HepG2 (cell line): ENCODE measurements at regions not wholly inside any gene's neighbourhood (a gene's known extent, or its start where the extent isn't known, plus 50 kb on each side); places are given as distances from the start of the nearest gene placed in this dataset.

Source experiments
- CTCF ChIP-seq: sonication (generic); formaldehyde crosslinking; IDR thresholded peaks from 2 replicates; pipeline ENCODE4 v1.5.0; 2020; ENCODE audit warnings: mild to moderate bottlenecking, missing genetic modification reagents, moderate library complexity
- SIN3B ChIP-seq: fragments of 150-350 bp; IDR thresholded peaks from 2 replicates; pipeline ENCODE4 v1.6.1; 2014; ENCODE audit warnings: low read length
- ZBTB8A ChIP-seq: sonication (generic); formaldehyde crosslinking; IDR thresholded peaks from 2 replicates; pipeline ENCODE4 v1.4.0; 2020; ENCODE audit warnings: mild to moderate bottlenecking, low read depth, missing genetic modification reagents, borderline replicate concordance
- ZNF879 ChIP-seq: sonication (generic); formaldehyde crosslinking; IDR thresholded peaks from 2 replicates; pipeline ENCODE4 v1.8.1; 2023; ENCODE audit warnings: missing genetic modification reagents

- TF ChIP-seq ZBTB8A (CRISPR knock-in tag) = no peak
- TF ChIP-seq ZNF879 (CRISPR knock-in tag) = no peak
- TF ChIP-seq SIN3B = no peak
- no peak for TF ChIP-seq CTCF (CRISPR knock-in tag)
These were observed 296.1 kb downstream of the RERGL start for GRCh38 chr12:17793854-17794253.
